ENCODE measurements at regions not wholly inside any gene's neighbourhood (a gene's known extent, or its start where the extent isn't known, plus 50 kb on each side); places are given as distances from the start of the nearest gene placed in this dataset.
"Not testable (repeated sequence)": the region's sequence is repeated elsewhere in the genome, so short reads cannot be mapped to it uniquely, and the experiment has no call there.

DNA sequence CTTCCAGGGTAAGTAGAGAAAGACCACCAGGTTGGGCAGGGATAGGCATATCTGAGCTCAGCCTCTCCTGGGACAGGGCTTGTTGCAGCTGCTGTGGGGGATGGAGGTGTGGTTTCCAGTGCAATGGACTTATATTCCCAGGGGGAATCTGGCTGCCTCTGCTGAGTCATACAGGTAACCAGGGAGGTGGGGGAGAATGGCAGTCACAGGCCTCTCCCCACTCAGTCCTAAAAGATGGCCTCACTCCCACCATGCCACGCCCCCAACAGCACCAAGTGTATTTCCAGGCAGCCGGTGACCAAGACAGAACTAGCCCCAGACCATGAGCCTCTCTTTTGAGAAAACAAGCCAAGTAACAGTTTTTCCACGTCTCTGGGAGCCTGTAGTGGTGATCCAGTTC, 1240.7 kb downstream of the BRINP3 start:
- H3K4me1 ChIP-seq (ENCODE audit: low read length), result no peaks in the 10 kb centered on the region
- no peak overlapping the region for H3K27ac ChIP-seq (ENCODE audit: low read length)
- H3K36me3 ChIP-seq (replicated peaks; ENCODE audit: insufficient read depth, low read length), result no peaks in the 10 kb centered on the region
- TF ChIP-seq, protein P1, sequence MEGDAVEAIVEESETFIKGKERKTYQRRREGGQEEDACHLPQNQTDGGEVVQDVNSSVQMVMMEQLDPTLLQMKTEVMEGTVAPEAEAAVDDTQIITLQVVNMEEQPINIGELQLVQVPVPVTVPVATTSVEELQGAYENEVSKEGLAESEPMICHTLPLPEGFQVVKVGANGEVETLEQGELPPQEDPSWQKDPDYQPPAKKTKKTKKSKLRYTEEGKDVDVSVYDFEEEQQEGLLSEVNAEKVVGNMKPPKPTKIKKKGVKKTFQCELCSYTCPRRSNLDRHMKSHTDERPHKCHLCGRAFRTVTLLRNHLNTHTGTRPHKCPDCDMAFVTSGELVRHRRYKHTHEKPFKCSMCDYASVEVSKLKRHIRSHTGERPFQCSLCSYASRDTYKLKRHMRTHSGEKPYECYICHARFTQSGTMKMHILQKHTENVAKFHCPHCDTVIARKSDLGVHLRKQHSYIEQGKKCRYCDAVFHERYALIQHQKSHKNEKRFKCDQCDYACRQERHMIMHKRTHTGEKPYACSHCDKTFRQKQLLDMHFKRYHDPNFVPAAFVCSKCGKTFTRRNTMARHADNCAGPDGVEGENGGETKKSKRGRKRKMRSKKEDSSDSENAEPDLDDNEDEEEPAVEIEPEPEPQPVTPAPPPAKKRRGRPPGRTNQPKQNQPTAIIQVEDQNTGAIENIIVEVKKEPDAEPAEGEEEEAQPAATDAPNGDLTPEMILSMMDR (IDR thresholded peaks at IDR 0.05; ENCODE audit: low read length), result no peak
- no peak for TF ChIP-seq EZH2phosphoT487 (IDR thresholded peaks at IDR 0.05; ENCODE audit: low read length)
- TF ChIP-seq EZH2 (optimal IDR thresholded peaks at IDR 0.05; ENCODE audit: low read depth, low read length), result no peak
- no peak overlapping the region for H3K4me3 ChIP-seq (ENCODE audit: low read length)
- H3K9me3 ChIP-seq (replicated peaks; ENCODE audit: insufficient read depth, low read length), result no peaks in the 10 kb centered on the region
- no peaks in the 10 kb centered on the region for H4K20me1 ChIP-seq (ENCODE audit: insufficient read depth, low read length)
- no peak for DNase-seq
- no peak overlapping the region for H2AFZ ChIP-seq (ENCODE audit: low read length)
- H3K4me2 ChIP-seq (ENCODE audit: low read depth, low read length), result no peak overlapping the region
- H3K9ac ChIP-seq (ENCODE audit: low read length), result no peak overlapping the region
- no peaks in the 10 kb centered on the region for H3K27me3 ChIP-seq (replicated peaks; ENCODE audit: insufficient read depth, low read length)
- H3K79me2 ChIP-seq (ENCODE audit: low read length), result no peaks in the 10 kb centered on the region
- no peaks in the 10 kb centered on the region for H3K9me2 ChIP-seq (replicated peaks; ENCODE audit: insufficient read depth, low read length)
- H3F3A ChIP-seq (ENCODE audit: insufficient read depth, low read length), result no peaks in the 10 kb centered on the region

DNA sequence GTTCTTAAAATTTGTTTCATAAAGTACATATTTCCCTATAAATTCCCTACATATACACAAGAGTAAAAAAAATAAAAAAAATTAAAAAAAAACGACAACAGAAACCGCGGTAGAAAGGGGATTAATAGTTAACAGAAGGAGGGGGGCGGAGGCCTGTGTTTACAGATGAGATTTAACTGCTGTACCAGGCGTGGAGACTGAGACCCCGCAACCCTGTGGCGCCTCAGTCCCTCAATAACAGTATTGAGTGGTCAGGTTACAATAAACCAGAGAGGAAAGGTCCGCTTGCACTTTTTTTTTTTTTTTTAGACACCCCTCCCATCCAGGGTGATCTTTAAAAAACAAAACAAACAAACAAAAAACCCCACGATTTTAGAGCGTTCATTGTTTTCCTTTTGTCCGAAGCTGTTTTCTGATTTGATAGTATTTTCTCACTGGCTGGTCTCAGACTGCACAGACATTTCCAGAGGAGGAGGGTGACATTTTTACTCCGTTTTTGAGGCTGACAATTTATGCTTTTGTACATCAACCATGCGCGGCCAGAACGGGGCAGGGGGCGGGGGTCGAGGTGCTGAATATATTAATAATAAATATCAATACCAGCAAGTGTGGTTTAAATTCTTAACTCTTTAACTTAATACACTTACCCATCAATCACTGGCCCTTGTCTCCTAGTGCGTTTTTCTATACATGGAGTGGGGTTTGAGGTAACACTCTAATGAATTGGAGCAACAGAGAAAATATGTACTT, 1223.9 kb downstream of the BRINP3 start:
- H4K20me1 ChIP-seq (ENCODE audit: insufficient read depth, low read length), result no peaks in the 10 kb centered on the region
- no peaks in the 10 kb centered on the region for H3K9me3 ChIP-seq (replicated peaks; ENCODE audit: insufficient read depth, low read length)
- H3K4me3 ChIP-seq (ENCODE audit: low read length), result no peak overlapping the region
- no peaks in the 10 kb centered on the region for H3K36me3 ChIP-seq (replicated peaks; ENCODE audit: insufficient read depth, low read length)
- H3K4me1 ChIP-seq (ENCODE audit: low read length), result no peaks in the 10 kb centered on the region
- no peaks in the 10 kb centered on the region for H3K9me2 ChIP-seq (replicated peaks; ENCODE audit: insufficient read depth, low read length)
- no peaks in the 10 kb centered on the region for H3F3A ChIP-seq (ENCODE audit: insufficient read depth, low read length)
- no peak overlapping the region for H3K4me2 ChIP-seq (ENCODE audit: low read depth, low read length)
- no peak overlapping the region for H3K27ac ChIP-seq (ENCODE audit: low read length)
- no peaks in the 10 kb centered on the region for H3K27me3 ChIP-seq (replicated peaks; ENCODE audit: insufficient read depth, low read length)
- no peak overlapping the region for H2AFZ ChIP-seq (ENCODE audit: low read length)
- DNase-seq, result no peak
- H3K79me2 ChIP-seq (ENCODE audit: low read length), result no peaks in the 10 kb centered on the region
- H3K9ac ChIP-seq (ENCODE audit: low read length), result no peak overlapping the region
- no peak for TF ChIP-seq EZH2 (optimal IDR thresholded peaks at IDR 0.05; ENCODE audit: low read depth, low read length)
- TF ChIP-seq, protein P1 (IDR thresholded peaks at IDR 0.05; ENCODE audit: low read length), result no peak
- no peak for TF ChIP-seq EZH2phosphoT487 (IDR thresholded peaks at IDR 0.05; ENCODE audit: low read length)

DNA sequence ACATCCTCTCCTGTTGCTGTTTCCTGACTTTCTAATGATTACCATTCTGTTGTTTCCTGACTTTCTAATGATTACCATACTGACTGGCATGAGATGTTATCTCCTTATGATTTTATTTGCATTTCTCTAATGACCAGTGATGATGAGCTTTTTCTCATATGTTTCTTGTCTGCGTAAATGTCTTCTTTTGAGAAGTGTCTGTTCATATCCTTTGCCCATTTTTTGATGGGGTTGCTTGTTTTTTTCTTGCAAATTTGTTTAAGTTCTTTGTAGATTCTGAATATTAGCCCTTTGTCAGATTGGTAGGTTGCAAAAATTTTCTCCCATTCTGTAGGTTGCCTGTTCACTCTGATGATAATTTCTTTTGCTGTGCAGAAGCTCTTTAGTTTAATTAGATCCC, 1216.5 kb downstream of the BRINP3 start:
- H4K20me1 ChIP-seq (ENCODE audit: insufficient read depth, low read length); H3K4me3 ChIP-seq (ENCODE audit: low read length); H3K36me3 ChIP-seq (replicated peaks; ENCODE audit: insufficient read depth, low read length); H3K4me2 ChIP-seq (ENCODE audit: low read depth, low read length); H3K27ac ChIP-seq (ENCODE audit: low read length); H3K9me3 ChIP-seq (replicated peaks; ENCODE audit: insufficient read depth, low read length); H3F3A ChIP-seq (ENCODE audit: insufficient read depth, low read length); H2AFZ ChIP-seq (ENCODE audit: low read length); H3K27me3 ChIP-seq (replicated peaks; ENCODE audit: insufficient read depth, low read length); H3K4me1 ChIP-seq (ENCODE audit: low read length); H3K9me2 ChIP-seq (replicated peaks; ENCODE audit: insufficient read depth, low read length); H3K9ac ChIP-seq (ENCODE audit: low read length); DNase-seq; H3K79me2 ChIP-seq (ENCODE audit: low read length): not testable (repeated sequence)

DNA sequence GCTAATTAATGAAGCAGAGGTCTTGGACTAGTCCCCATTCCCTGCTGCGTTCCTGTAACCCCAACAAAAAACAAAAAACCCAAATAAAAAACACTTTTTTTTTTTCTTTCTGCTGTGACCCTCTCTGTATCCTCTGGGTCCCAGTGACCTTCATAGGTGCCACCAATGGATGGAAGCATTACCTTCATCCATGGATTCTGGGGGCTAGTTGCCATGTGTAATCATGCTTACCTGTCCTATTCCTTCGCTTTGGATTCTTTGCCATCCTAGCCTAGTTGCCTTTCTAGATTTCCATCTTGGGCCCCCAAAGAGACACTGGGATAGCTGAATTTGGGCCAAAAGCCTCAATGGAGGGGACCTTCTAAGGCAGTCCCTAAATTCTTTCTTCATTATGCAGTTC, 1208.7 kb downstream of the BRINP3 start:
- no peaks in the 10 kb centered on the region for H4K20me1 ChIP-seq (ENCODE audit: insufficient read depth, low read length)
- H2AFZ ChIP-seq (ENCODE audit: low read length), result no peak overlapping the region
- H3K4me1 ChIP-seq (ENCODE audit: low read length), result no peaks in the 10 kb centered on the region
- H3K27me3 ChIP-seq (replicated peaks; ENCODE audit: insufficient read depth, low read length), result no peaks in the 10 kb centered on the region
- no peaks in the 10 kb centered on the region for H3K79me2 ChIP-seq (ENCODE audit: low read length)
- no peak overlapping the region for H3K27ac ChIP-seq (ENCODE audit: low read length)
- H3K4me3 ChIP-seq (ENCODE audit: low read length), result no peak overlapping the region
- H3K9me2 ChIP-seq (replicated peaks; ENCODE audit: insufficient read depth, low read length), result no peaks in the 10 kb centered on the region
- TF ChIP-seq EZH2phosphoT487 (IDR thresholded peaks at IDR 0.05; ENCODE audit: low read length) (no peak), EZH2 (optimal IDR thresholded peaks at IDR 0.05; ENCODE audit: low read depth, low read length) (no peak)
- TF ChIP-seq, protein P1 (IDR thresholded peaks at IDR 0.05; ENCODE audit: low read length), result no peak
- DNase-seq, result no peak
- no peaks in the 10 kb centered on the region for H3K36me3 ChIP-seq (replicated peaks; ENCODE audit: insufficient read depth, low read length)
- H3F3A ChIP-seq (ENCODE audit: insufficient read depth, low read length), result no peaks in the 10 kb centered on the region
- no peaks in the 10 kb centered on the region for H3K9me3 ChIP-seq (replicated peaks; ENCODE audit: insufficient read depth, low read length)
- no peak overlapping the region for H3K9ac ChIP-seq (ENCODE audit: low read length)
- no peak overlapping the region for H3K4me2 ChIP-seq (ENCODE audit: low read depth, low read length)

All from MM.1S (cell line).